Small intestine (tissue), 7 donors: ENCODE measurements at regions not wholly inside any gene's neighbourhood (a gene's known extent, or its start where the extent isn't known, plus 50 kb on each side); places are given as distances from the start of the nearest gene placed in this dataset.

Experiments used
- DNase-seq, 2 donors: peaks; one replicate each; pipeline versions ENCODE4 v3.0.0 to v3.0.0-alpha.2; 2013
- FAIRE-seq: peaks from 2 replicates; lab custom pipeline; 2012; peaks lifted over from hg19 to GRCh38; lab: Jason Lieb, UNC
- H3K27ac ChIP-seq, 3 donors: one replicate each; pipeline ENCODE4 v1.5.1; 2013; ENCODE audit warnings: low read length in 2 of 3, mild to moderate bottlenecking in 2 of 3, control low read depth in 1 of 3, inconsistent platforms in 1 of 3, low read depth in 1 of 3, moderate library complexity in 1 of 3
- H3K27me3 ChIP-seq, 3 donors: one replicate each; pipeline ENCODE4 v1.6.1; 2013; ENCODE audit warnings: low read length in 3 of 3, inconsistent platforms in 1 of 3; ENCODE audit not compliant: control insufficient read depth in 3 of 3, insufficient read depth in 3 of 3
- H3K36me3 ChIP-seq, 3 donors: one replicate each; pipeline ENCODE4 v1.6.1; 2013; ENCODE audit warnings: low read length in 3 of 3, inconsistent platforms in 1 of 3, low read depth in 1 of 3, mild to moderate bottlenecking in 1 of 3, moderate library complexity in 1 of 3; ENCODE audit not compliant: control insufficient read depth in 3 of 3, insufficient read depth in 2 of 3
- H3K4me1 ChIP-seq, 3 donors: one replicate each; pipeline ENCODE4 v1.6.1; 2013; ENCODE audit warnings: low read length in 2 of 3, inconsistent platforms in 1 of 3, low read depth in 1 of 3, mild to moderate bottlenecking in 1 of 3, moderate library complexity in 1 of 3; ENCODE audit not compliant: control insufficient read depth in 3 of 3, insufficient read depth in 2 of 3
- H3K4me3 ChIP-seq, 3 donors: one replicate each; pipeline ENCODE4 v1.5.1; 2013; ENCODE audit warnings: low read length in 3 of 3, control low read depth in 1 of 3, inconsistent platforms in 1 of 3, low read depth in 1 of 3, mild to moderate bottlenecking in 1 of 3, moderate library complexity in 1 of 3
- H3K9me3 ChIP-seq, 2 donors: one replicate each; pipeline ENCODE4 v1.6.1; 2013; ENCODE audit warnings: low read depth in 1 of 2, low read length in 1 of 2; ENCODE audit not compliant: control insufficient read depth in 2 of 2, insufficient read depth in 1 of 2
- WGBS, 3 donors: extraction: QIAGEN DNeasy Blood & Tissue Kit; methylation state at CpG; one replicate each; pipeline ENCODE4 v1.1.7; 2013; 5-methylcytosine and 5-hydroxymethylcytosine counted together
- donor health status: healthy with polysubstance abuse.
- donor health status: control.
- donor health status: control.
- donor health status: Bipolar disorder and iron deficiency.
- donor health status: healthy.

GRCh38 chr5:51449026-51449425 is 65.8 kb downstream of the ISL1 start:
- H3K9me3 ChIP-seq: no peaks in the 10 kb centered on the region
- no peaks in the 10 kb centered on the region for H3K27me3 ChIP-seq
- FAIRE-seq (no peak), DNase-seq (no peak)
- H3K27ac ChIP-seq: no peak overlapping the region
- H3K36me3 ChIP-seq: no peaks in the 10 kb centered on the region
- H3K4me1 ChIP-seq: no peaks in the 10 kb centered on the region
- no peak overlapping the region for H3K4me3 ChIP-seq

- no peaks in the 10 kb centered on the region for H3K36me3 ChIP-seq
- FAIRE-seq (no peak), DNase-seq (no peak)
- no peak overlapping the region for H3K27ac ChIP-seq
- H3K4me1 ChIP-seq: no peaks in the 10 kb centered on the region
- no peak overlapping the region for H3K4me3 ChIP-seq
- 69 to 77% (median 72%) methylated on average over 3 of the region's 3 CpGs for WGBS, 3 donors
- no peaks in the 10 kb centered on the region for H3K9me3 ChIP-seq
- H3K27me3 ChIP-seq: no peaks in the 10 kb centered on the region
These were observed 69.3 kb downstream of the ISL1 start for GRCh38 chr5:51452562-51452961.

- FAIRE-seq: no peak
- 9 to 18% (median 16%) methylated on average over 6 of the region's 6 CpGs for WGBS, 3 donors
These were observed 81.9 kb downstream of the ISL1 start for GRCh38 chr5:51465165-51465564.

GRCh38 chr5:51466214-51466613 is 83.0 kb downstream of the ISL1 start:
- H3K27me3 ChIP-seq: no peaks in the 10 kb centered on the region
- H3K9me3 ChIP-seq: no peaks in the 10 kb centered on the region
- H3K4me1 ChIP-seq: no peaks in the 10 kb centered on the region
- FAIRE-seq: no peak
- WGBS, 3 donors: 71 to 76% (median 75%) methylated on average over 2 of the region's 2 CpGs
- no peak overlapping the region for H3K27ac ChIP-seq
- H3K36me3 ChIP-seq: no peaks in the 10 kb centered on the region
- H3K4me3 ChIP-seq: no peak overlapping the region
- no peak for DNase-seq

More at GRCh38 chr5:51465165-51465564, 81.9 kb downstream of the ISL1 start:
- no peak overlapping the region for H3K4me3 ChIP-seq
- DNase-seq: no peak
- H3K36me3 ChIP-seq: no peaks in the 10 kb centered on the region
- H3K27ac ChIP-seq: no peak overlapping the region
- no peaks in the 10 kb centered on the region for H3K4me1 ChIP-seq
- no peaks in the 10 kb centered on the region for H3K9me3 ChIP-seq
- no peaks in the 10 kb centered on the region for H3K27me3 ChIP-seq

GRCh38 chr5:51468196-51468595 is 84.9 kb downstream of the ISL1 start:
- H3K27me3 ChIP-seq: no peaks in the 10 kb centered on the region
- WGBS, 3 donors: 25 to 44% (median 30%) methylated on average over 2 of the region's 2 CpGs
- H3K9me3 ChIP-seq: no peaks in the 10 kb centered on the region
- no peak overlapping the region for H3K4me3 ChIP-seq
- no peak for FAIRE-seq
- no peak for DNase-seq
- no peaks in the 10 kb centered on the region for H3K36me3 ChIP-seq
- H3K27ac ChIP-seq: no peak overlapping the region
- H3K4me1 ChIP-seq: no peaks in the 10 kb centered on the region

GRCh38 chr5:51471630-51472029 is 88.4 kb downstream of the ISL1 start:
- no peak overlapping the region for H3K4me3 ChIP-seq

GRCh38 chr5:51472472-51472871 is 89.2 kb downstream of the ISL1 start:
- no peak for DNase-seq
- H3K9me3 ChIP-seq: no peaks in the 10 kb centered on the region
- H3K4me3 ChIP-seq: no peak overlapping the region
- H3K4me1 ChIP-seq: no peaks in the 10 kb centered on the region
- WGBS, 3 donors: 25 to 60% (median 45%) methylated on average over 1 of the region's 1 CpG
- H3K27me3 ChIP-seq: no peaks in the 10 kb centered on the region
- FAIRE-seq: no peak
- no peaks in the 10 kb centered on the region for H3K36me3 ChIP-seq
- no peak overlapping the region for H3K27ac ChIP-seq

More at GRCh38 chr5:51471630-51472029, 88.4 kb downstream of the ISL1 start:
- no peak for FAIRE-seq
- H3K4me1 ChIP-seq: no peaks in the 10 kb centered on the region
- H3K36me3 ChIP-seq: no peaks in the 10 kb centered on the region
- H3K9me3 ChIP-seq: no peaks in the 10 kb centered on the region
- DNase-seq: no peak
- 41 to 48% (median 44%) methylated on average over 1 of the region's 1 CpG for WGBS, 3 donors
- no peak overlapping the region for H3K27ac ChIP-seq
- H3K27me3 ChIP-seq: no peaks in the 10 kb centered on the region

GRCh38 chr5:51475628-51476027 is 92.4 kb downstream of the ISL1 start:
- 72 to 84% (median 77%) methylated on average over 5 of the region's 5 CpGs for WGBS, 3 donors
- H3K36me3 ChIP-seq: no peaks in the 10 kb centered on the region
- DNase-seq (no peak), FAIRE-seq (no peak)
- H3K27me3 ChIP-seq: no peaks in the 10 kb centered on the region
- H3K9me3 ChIP-seq: no peaks in the 10 kb centered on the region
- no peak overlapping the region for H3K27ac ChIP-seq
- H3K4me1 ChIP-seq: no peaks in the 10 kb centered on the region
- H3K4me3 ChIP-seq: no peak overlapping the region

GRCh38 chr5:51476431-51476830 is 93.2 kb downstream of the ISL1 start:
- Histone ChIP-seq H3K9me3 (no peaks in the 10 kb centered on the region), H3K36me3 (no peaks in the 10 kb centered on the region), H3K4me3 (no peak overlapping the region), H3K27me3 (no peaks in the 10 kb centered on the region), H3K4me1 (no peaks in the 10 kb centered on the region), H3K27ac (no peak overlapping the region)
- FAIRE-seq (no peak), DNase-seq (no peak)
